ENCODE measurements at regions not wholly inside any gene's neighbourhood (a gene's known extent, or its start where the extent isn't known, plus 50 kb on each side); places are given as distances from the start of the nearest gene placed in this dataset.
A peak's percentile ranks its signal among the peaks of the same experiment; 100 is the strongest.
"Not testable (repeated sequence)": the region's sequence is repeated elsewhere in the genome, so short reads cannot be mapped to it uniquely, and the experiment has no call there.

DNA sequence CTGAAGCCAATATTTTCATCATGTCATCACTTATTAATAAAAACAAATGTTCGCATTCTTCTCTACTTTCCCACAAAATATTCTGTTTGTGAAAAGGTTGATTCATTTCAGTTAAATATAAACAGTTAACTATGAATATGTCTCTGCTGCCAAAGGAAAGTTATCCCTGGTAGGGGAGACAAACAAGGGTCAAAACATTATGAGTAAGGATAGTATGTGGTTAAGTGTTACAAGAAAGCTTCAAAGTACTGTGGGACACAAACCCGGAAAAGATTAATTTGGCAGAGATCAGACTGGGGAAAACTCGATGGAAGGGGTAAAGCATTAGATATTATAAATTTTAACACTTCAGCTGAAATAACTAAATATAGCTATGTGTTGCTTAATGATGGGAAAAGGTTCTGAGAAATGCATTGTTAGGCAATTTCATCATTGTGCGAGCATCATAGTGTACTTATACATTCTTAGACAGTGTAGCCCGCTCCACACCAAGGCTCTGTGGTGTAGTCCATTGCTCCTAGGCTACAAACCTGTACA, 436.5 kb upstream of the TBL1XR1 start:
- no peaks in the 10 kb centered on the region for H3K27me3 ChIP-seq (ENCODE audit: control insufficient read depth, low read length)
- no peak overlapping the region for H3K27ac ChIP-seq (ENCODE audit: low read depth, low read length)
- no peak overlapping the region for H3K4me3 ChIP-seq (ENCODE audit: low read length)
- no peak overlapping the region for H3K4me2 ChIP-seq (ENCODE audit: low read length)
- no peaks in the 10 kb centered on the region for H3F3A ChIP-seq (ENCODE audit: control insufficient read depth, insufficient read depth)
- no peaks in the 10 kb centered on the region for H4K20me1 ChIP-seq (ENCODE audit: control insufficient read depth, insufficient read depth, low read depth, low read length)
- H3K4me1 ChIP-seq (ENCODE audit: control insufficient read depth, low read length): no peaks in the 10 kb centered on the region
- H3K79me2 ChIP-seq (ENCODE audit: control insufficient read depth, low read length): no peaks in the 10 kb centered on the region
- H3K9me2 ChIP-seq (replicated peaks; ENCODE audit: control insufficient read depth, low read length): no peaks in the 10 kb centered on the region
- TF ChIP-seq EZH2phosphoT487 (IDR thresholded peaks at IDR 0.05; ENCODE audit: borderline replicate concordance, low read length): no peak
- TF ChIP-seq, protein P1, sequence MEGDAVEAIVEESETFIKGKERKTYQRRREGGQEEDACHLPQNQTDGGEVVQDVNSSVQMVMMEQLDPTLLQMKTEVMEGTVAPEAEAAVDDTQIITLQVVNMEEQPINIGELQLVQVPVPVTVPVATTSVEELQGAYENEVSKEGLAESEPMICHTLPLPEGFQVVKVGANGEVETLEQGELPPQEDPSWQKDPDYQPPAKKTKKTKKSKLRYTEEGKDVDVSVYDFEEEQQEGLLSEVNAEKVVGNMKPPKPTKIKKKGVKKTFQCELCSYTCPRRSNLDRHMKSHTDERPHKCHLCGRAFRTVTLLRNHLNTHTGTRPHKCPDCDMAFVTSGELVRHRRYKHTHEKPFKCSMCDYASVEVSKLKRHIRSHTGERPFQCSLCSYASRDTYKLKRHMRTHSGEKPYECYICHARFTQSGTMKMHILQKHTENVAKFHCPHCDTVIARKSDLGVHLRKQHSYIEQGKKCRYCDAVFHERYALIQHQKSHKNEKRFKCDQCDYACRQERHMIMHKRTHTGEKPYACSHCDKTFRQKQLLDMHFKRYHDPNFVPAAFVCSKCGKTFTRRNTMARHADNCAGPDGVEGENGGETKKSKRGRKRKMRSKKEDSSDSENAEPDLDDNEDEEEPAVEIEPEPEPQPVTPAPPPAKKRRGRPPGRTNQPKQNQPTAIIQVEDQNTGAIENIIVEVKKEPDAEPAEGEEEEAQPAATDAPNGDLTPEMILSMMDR (IDR thresholded peaks at IDR 0.05; ENCODE audit: low read depth, low read length, poor library complexity, severe bottlenecking): no peak
- H3K36me3 ChIP-seq (ENCODE audit: control insufficient read depth, low read length): no peaks in the 10 kb centered on the region
- no peaks in the 10 kb centered on the region for H3K9me3 ChIP-seq (ENCODE audit: control insufficient read depth, insufficient read depth, low read length)

DNA sequence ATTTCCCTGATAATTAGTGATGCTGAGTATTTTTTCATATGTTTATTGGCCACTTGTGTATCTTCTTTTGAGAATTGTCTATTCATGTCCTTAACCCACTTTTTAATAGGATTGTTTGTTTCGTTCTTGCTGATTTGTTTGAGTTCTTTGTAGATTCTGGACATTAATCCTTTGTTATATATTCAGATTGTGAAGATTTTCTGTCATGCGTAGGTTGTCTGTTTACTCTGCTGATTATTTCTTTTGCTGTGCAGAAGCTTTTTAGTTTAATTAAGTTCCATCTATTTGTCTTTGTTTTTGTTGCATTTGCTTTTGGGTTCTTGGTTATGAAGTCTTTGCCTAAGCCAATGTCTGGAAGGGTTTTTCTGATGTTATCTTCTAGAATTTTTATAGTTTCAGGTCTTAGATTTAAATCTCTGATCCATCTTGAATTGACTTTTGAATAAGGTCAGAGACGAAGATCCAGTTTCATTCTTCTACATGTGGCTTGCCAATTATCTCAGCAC, 438.4 kb upstream of the TBL1XR1 start:
- not testable (repeated sequence) for H4K20me1 ChIP-seq (ENCODE audit: control insufficient read depth, insufficient read depth, low read depth, low read length); H3K4me3 ChIP-seq (ENCODE audit: low read length); H3F3A ChIP-seq (ENCODE audit: control insufficient read depth, insufficient read depth); H3K9me3 ChIP-seq (ENCODE audit: control insufficient read depth, insufficient read depth, low read length); H3K36me3 ChIP-seq (ENCODE audit: control insufficient read depth, low read length); H3K27me3 ChIP-seq (ENCODE audit: control insufficient read depth, low read length); H3K9me2 ChIP-seq (replicated peaks; ENCODE audit: control insufficient read depth, low read length); H3K27ac ChIP-seq (ENCODE audit: low read depth, low read length); H3K4me1 ChIP-seq (ENCODE audit: control insufficient read depth, low read length); H3K79me2 ChIP-seq (ENCODE audit: control insufficient read depth, low read length); H3K4me2 ChIP-seq (ENCODE audit: low read length)

DNA sequence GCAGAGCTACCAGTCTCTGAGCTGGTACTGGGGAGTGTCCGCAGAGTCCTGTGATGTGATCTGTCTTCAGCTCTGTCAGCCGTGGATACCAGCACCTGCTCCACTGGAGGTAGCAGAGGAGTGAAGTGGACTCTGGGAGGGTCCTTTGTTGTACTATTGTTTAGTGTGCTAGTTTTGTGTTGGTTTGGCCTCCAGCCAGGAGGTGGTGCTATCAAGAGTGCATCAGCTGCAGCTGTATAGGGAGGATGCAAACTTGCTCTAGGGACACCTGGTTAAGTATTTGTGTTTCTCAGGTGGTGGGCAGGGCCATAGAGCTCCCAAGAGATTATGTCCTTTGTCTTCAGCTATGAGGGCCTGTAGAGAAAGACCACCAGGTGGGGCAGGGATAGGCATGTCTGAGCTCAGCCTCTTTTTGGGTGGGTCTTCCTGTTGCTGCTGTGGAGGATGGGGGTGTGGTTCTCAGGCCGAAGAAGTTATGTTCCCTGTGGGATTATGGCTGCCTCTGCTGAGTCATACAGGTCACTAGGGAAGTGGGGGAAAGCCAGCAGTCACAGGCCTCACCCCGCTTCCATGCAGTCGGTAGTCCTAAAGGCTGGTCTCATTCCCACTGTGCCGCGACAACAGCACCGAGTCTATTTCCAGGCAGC, 443.2 kb upstream of the TBL1XR1 start:
- no peaks in the 10 kb centered on the region for H3K27me3 ChIP-seq (ENCODE audit: control insufficient read depth, low read length)
- no peak overlapping the region for H3K4me3 ChIP-seq (ENCODE audit: low read length)
- H3K4me2 ChIP-seq (ENCODE audit: low read length): no peak overlapping the region
- no peak for TF ChIP-seq EZH2phosphoT487 (IDR thresholded peaks at IDR 0.05; ENCODE audit: borderline replicate concordance, low read length)
- TF ChIP-seq, protein P1 (IDR thresholded peaks at IDR 0.05; ENCODE audit: low read depth, low read length, poor library complexity, severe bottlenecking): peak; percentile 28
- H3K27ac ChIP-seq (ENCODE audit: low read depth, low read length): no peak overlapping the region
- no peaks in the 10 kb centered on the region for H4K20me1 ChIP-seq (ENCODE audit: control insufficient read depth, insufficient read depth, low read depth, low read length)
- no peaks in the 10 kb centered on the region for H3K9me3 ChIP-seq (ENCODE audit: control insufficient read depth, insufficient read depth, low read length)
- H3K9me2 ChIP-seq (replicated peaks; ENCODE audit: control insufficient read depth, low read length): no peaks in the 10 kb centered on the region
- no peaks in the 10 kb centered on the region for H3F3A ChIP-seq (ENCODE audit: control insufficient read depth, insufficient read depth)
- H3K36me3 ChIP-seq (ENCODE audit: control insufficient read depth, low read length): no peaks in the 10 kb centered on the region
- peaks cover 5% of the 10 kb centered on the region; the same call in 1 of the 2 replicates for H3K4me1 ChIP-seq (ENCODE audit: control insufficient read depth, low read length)
- no peaks in the 10 kb centered on the region for H3K79me2 ChIP-seq (ENCODE audit: control insufficient read depth, low read length)

DNA sequence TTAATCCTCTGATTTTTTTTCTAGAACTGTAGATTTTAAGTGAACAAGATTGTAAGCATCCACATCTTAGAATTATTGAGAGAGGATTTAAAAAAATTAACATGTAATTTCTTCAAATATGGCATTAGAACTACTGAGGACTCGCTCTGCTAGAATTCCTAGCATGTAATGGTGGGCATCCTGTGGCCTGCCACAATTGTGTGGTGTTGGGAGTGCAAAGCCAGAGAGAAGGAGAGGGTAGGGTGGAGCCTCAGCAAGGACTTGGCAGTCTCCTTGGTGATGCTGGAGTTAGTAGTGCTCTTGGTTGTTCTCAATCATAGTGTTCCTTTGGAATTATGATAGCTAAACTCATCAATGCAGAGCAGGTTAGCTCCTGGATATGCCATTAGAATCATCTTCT, 443.9 kb upstream of the TBL1XR1 start:
- H3K4me2 ChIP-seq (ENCODE audit: low read length): no peak overlapping the region
- no peak for TF ChIP-seq EZH2phosphoT487 (IDR thresholded peaks at IDR 0.05; ENCODE audit: borderline replicate concordance, low read length)
- TF ChIP-seq, protein P1 (IDR thresholded peaks at IDR 0.05; ENCODE audit: low read depth, low read length, poor library complexity, severe bottlenecking): no peak
- H3K9me2 ChIP-seq (replicated peaks; ENCODE audit: control insufficient read depth, low read length): no peaks in the 10 kb centered on the region
- H3K79me2 ChIP-seq (ENCODE audit: control insufficient read depth, low read length): no peaks in the 10 kb centered on the region
- H3K27ac ChIP-seq (ENCODE audit: low read depth, low read length): no peak overlapping the region
- H4K20me1 ChIP-seq (ENCODE audit: control insufficient read depth, insufficient read depth, low read depth, low read length): no peaks in the 10 kb centered on the region
- H3K27me3 ChIP-seq (ENCODE audit: control insufficient read depth, low read length): no peaks in the 10 kb centered on the region
- no peaks in the 10 kb centered on the region for H3F3A ChIP-seq (ENCODE audit: control insufficient read depth, insufficient read depth)
- H3K4me1 ChIP-seq (ENCODE audit: control insufficient read depth, low read length): peaks cover 5% of the 10 kb centered on the region; the same call in 1 of the 2 replicates
- no peaks in the 10 kb centered on the region for H3K9me3 ChIP-seq (ENCODE audit: control insufficient read depth, insufficient read depth, low read length)
- H3K36me3 ChIP-seq (ENCODE audit: control insufficient read depth, low read length): no peaks in the 10 kb centered on the region
- no peak overlapping the region for H3K4me3 ChIP-seq (ENCODE audit: low read length)
